ENCODE measurements at regions not wholly inside any gene's neighbourhood (a gene's known extent, or its start where the extent isn't known, plus 50 kb on each side); places are given as distances from the start of the nearest gene placed in this dataset.

DNA sequence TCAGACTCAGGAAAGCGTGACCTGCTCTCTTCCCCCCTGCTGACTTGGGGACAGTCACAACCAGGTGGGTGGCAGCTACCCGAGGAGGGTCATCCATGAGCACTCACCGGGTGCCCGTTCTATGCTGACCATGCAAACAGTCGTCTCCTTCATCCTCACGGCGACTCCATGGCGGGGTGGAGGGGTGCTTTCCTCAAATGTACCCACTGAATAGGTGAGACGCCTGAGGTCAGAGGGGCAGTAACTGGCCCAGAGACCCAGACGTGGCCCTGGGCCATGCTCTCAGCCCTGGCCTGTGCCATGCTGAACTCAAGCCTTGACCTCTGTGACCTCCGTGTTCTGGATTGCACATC, 59.2 kb upstream of the TPM4 start:
- no peak for TF ChIP-seq CTCF (IDR thresholded peaks at IDR 0.05; ENCODE audit: insufficient read depth, low read length, poor library complexity, severe bottlenecking)
- TF ChIP-seq EZH2phosphoT487 (conservative IDR thresholded peaks at IDR 0.05; ENCODE audit: low read length), result no peak

All from SU-DHL-6 (cell line).